ENCODE measurements at regions not wholly inside any gene's neighbourhood (a gene's known extent, or its start where the extent isn't known, plus 50 kb on each side); places are given as distances from the start of the nearest gene placed in this dataset.

GRCh38 chr3:38968891-38969290 is 82.9 kb downstream of the SCN11A start:
- no peaks in the 10 kb centered on the region for H3K9me3 ChIP-seq (ENCODE audit: control insufficient read depth, insufficient read depth, low read length)
- ChIA-PET CTCF (interaction anchor here (1.8 kb wide), 1 partner anchor 8 kb away, joined by 10 read pairs; no protein-coding TSS in a partner anchor), POLR2A (ENCODE audit: unreplicated experiment) (no interaction called here)
- no peaks in the 10 kb centered on the region for H3K36me3 ChIP-seq (ENCODE audit: control insufficient read depth, insufficient read depth, low read length)
- no peak overlapping the region for H2BK15ac ChIP-seq (ENCODE audit: low read depth, low read length)
- no peaks in the 10 kb centered on the region for H3K79me1 ChIP-seq (ENCODE audit: low read depth in 1 of 2, low read length in 2 of 2)
- peaks cover 5% of the 10 kb centered on the region for H3K4me1 ChIP-seq (ENCODE audit: control insufficient read depth, insufficient read depth, low read length)
- H4K8ac ChIP-seq (ENCODE audit: low read depth in 2 of 2, low read length in 2 of 2): no peak overlapping the region
- no peak overlapping the region for H3K4ac ChIP-seq (ENCODE audit: low read depth, low read length)
- no peak overlapping the region for H2AFZ ChIP-seq (replicated peaks; ENCODE audit: low read length, poor library complexity)
- H3K9ac ChIP-seq (ENCODE audit: low read depth, low read length): no peak overlapping the region
- no peak for TF ChIP-seq CTCF (conservative IDR thresholded peaks at IDR 0.05; ENCODE audit: low read depth, low read length)
- no peak for TF ChIP-seq ELK1 (IDR thresholded peaks at IDR 0.05; ENCODE audit: borderline replicate concordance, low read depth, low read length)
- no peak for TF ChIP-seq RCOR1 (IDR thresholded peaks at IDR 0.05; ENCODE audit: insufficient replicate concordance, low read length)
- TF ChIP-seq POLR2A (IDR thresholded peaks at IDR 0.05; ENCODE audit: low read depth, low read length): no peak
- TF ChIP-seq MAZ (IDR thresholded peaks at IDR 0.05; ENCODE audit: borderline replicate concordance, low read depth, low read length): no peak
- TF ChIP-seq MXI1 (IDR thresholded peaks at IDR 0.05; ENCODE audit: borderline replicate concordance, low read depth, low read length): no peak
- TF ChIP-seq RFX5 (IDR thresholded peaks at IDR 0.05; ENCODE audit: low read depth, low read length): no peak
- ATAC-seq (ENCODE audit: low read depth) (no peak), DNase-seq (no peak)
- no peak overlapping the region for H3K18ac ChIP-seq (ENCODE audit: low read depth, low read length)
- H3K23ac ChIP-seq (ENCODE audit: low read depth, low read length): no peak overlapping the region
- no peak overlapping the region for H3K4me3 ChIP-seq (ENCODE audit: insufficient read depth, low read depth, low read length)
- H3K14ac ChIP-seq (replicated peaks; ENCODE audit: low read depth, low read length): no peak overlapping the region
- H2AK9ac ChIP-seq (replicated peaks; ENCODE audit: low read depth, low read length, poor library complexity): no peak overlapping the region
- no peak overlapping the region for H3K56ac ChIP-seq (ENCODE audit: extremely low read depth, insufficient read depth, low read length)
- H2BK5ac ChIP-seq (ENCODE audit: low read depth, low read length, poor library complexity, severe bottlenecking): no peak overlapping the region
- dilution Hi-C loops (cut with HindIII; ENCODE audit: low sequenced_read_pairs, unreplicated experiment) (no loop called here), in situ Hi-C loops (cut with MboI; ENCODE audit: low sequenced_read_pairs) (no loop called here), intact Hi-C loops (cut with micrococcal nuclease) (no loop called here)
- no peaks in the 10 kb centered on the region for H4K20me1 ChIP-seq (ENCODE audit: insufficient read depth, low read length)
- no peak overlapping the region for H3K27ac ChIP-seq (ENCODE audit: insufficient read depth, low read length)
- peaks cover 2% of the 10 kb centered on the region; the same call in 1 of the 2 replicates for H3K9me1 ChIP-seq (ENCODE audit: insufficient read depth, low read length)
- no peak overlapping the region for H2AK5ac ChIP-seq (ENCODE audit: low read depth, low read length)
- no peak overlapping the region for H3K4me2 ChIP-seq (ENCODE audit: low read depth, low read length)
- H3K27me3 ChIP-seq (ENCODE audit: control insufficient read depth, insufficient read depth, low read length): peaks cover 2% of the 10 kb centered on the region; the same call in 1 of the 2 replicates
- H4K91ac ChIP-seq (ENCODE audit: insufficient read depth, low read depth, low read length): no peak overlapping the region
- BruUV-seq (replicated peaks): no TSS peak
- WGBS, 2 experiments (ENCODE audit: extremely low coverage in 2 of 2, insufficient read length in 1 of 2): no CpG with 5 or more reads among the region's 2 CpGs
- H4K5ac ChIP-seq (ENCODE audit: low read depth, low read length): no peak overlapping the region
- H2BK120ac ChIP-seq (ENCODE audit: low read depth, low read length): no peak overlapping the region
- no peak overlapping the region for H2BK20ac ChIP-seq (ENCODE audit: low read depth, low read length)

All from IMR-90 (cell line).